Astrocyte of the cerebellum (primary cell): ENCODE measurements at regions not wholly inside any gene's neighbourhood (a gene's known extent, or its start where the extent isn't known, plus 50 kb on each side); places are given as distances from the start of the nearest gene placed in this dataset.

Source experiments
- DNase-seq: peaks from one replicate; pipeline ENCODE4 v3.0.0-alpha.2; 2011; ENCODE audit warnings: low read depth
- H3K4me3 ChIP-seq: 2 replicates; pipeline ENCODE4 v1.5.1; 2011; ENCODE audit warnings: mild to moderate bottlenecking, low read depth, low read length, moderate library complexity
- in situ Hi-C: cut with HindIII; loops from 2 replicates; pipeline ENCODE4 v1.10.0; 2017; ENCODE audit warnings: low sequenced_read_pairs
- TF ChIP-seq, protein P1 (sequence below): IDR thresholded peaks from 2 replicates; pipeline ENCODE4 v1.5.1; 2012; ENCODE audit warnings: low read length, low read depth, moderate library complexity, mild to moderate bottlenecking; ENCODE audit errors: missing control alignments

DNA sequence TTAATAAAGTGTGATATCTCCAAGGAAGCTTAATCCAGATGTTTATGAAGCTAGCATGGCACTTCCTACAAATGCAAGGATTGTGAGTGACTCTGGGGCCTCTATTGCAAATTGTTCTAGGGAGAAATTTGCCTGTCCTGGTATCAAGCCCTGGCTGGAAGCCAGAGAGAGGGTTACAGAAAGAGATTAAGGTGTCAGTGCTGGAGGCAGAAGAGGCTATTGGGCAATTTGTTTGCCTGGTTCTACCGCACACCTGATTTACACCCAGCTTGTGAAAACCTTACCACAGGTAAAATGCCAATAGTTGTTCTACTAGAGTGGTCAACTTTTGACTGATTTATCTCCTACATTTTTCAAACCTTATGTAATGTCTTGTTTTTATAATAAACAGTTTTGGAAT lies 186.7 kb upstream of the FAT1 start:
- TF ChIP-seq, protein P1, sequence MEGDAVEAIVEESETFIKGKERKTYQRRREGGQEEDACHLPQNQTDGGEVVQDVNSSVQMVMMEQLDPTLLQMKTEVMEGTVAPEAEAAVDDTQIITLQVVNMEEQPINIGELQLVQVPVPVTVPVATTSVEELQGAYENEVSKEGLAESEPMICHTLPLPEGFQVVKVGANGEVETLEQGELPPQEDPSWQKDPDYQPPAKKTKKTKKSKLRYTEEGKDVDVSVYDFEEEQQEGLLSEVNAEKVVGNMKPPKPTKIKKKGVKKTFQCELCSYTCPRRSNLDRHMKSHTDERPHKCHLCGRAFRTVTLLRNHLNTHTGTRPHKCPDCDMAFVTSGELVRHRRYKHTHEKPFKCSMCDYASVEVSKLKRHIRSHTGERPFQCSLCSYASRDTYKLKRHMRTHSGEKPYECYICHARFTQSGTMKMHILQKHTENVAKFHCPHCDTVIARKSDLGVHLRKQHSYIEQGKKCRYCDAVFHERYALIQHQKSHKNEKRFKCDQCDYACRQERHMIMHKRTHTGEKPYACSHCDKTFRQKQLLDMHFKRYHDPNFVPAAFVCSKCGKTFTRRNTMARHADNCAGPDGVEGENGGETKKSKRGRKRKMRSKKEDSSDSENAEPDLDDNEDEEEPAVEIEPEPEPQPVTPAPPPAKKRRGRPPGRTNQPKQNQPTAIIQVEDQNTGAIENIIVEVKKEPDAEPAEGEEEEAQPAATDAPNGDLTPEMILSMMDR, result no peak
- in situ Hi-C loops, result no loop called here
- no peak for DNase-seq
- no peak overlapping the region for H3K4me3 ChIP-seq

DNA sequence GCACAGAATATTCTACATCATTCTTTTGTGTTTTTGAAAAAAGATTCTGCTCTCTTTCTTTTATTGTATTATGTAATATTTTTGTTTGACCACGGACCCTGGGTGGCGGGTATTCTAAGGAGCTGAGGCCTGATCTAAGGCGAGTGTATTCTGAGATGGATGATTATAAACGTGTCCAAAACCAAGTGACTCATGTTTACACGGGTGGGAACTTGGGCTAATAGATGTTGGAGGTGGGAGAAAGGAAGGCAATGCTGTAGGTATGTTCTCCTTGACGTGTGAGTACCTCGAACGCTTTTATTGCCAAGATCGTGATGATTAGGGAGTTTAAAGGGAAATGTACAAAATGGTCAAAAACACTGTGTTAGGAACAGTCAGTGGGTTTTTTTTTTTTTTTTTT lies 188.9 kb upstream of the FAT1 start:
- no peak for DNase-seq
- no peak overlapping the region for H3K4me3 ChIP-seq
- in situ Hi-C loops, result no loop called here
- TF ChIP-seq, protein P1, result no peak

- no peak for DNase-seq
- H3K4me3 ChIP-seq, result no peak overlapping the region
- in situ Hi-C loops, result no loop called here
- TF ChIP-seq, protein P1, result no peak
Measured at GRCh38 chr4:186915816-186916215, 192.2 kb upstream of the FAT1 start.

GRCh38 chr4:186917136-186917535 lies 193.5 kb upstream of the FAT1 start:
- in situ Hi-C loops, result no loop called here
- TF ChIP-seq, protein P1, result no peak
- H3K4me3 ChIP-seq, result no peak overlapping the region
- no peak for DNase-seq

- H3K4me3 ChIP-seq, result no peak overlapping the region
- DNase-seq, result no peak
- in situ Hi-C loops, result no loop called here
- TF ChIP-seq, protein P1, result no peak
Measured at GRCh38 chr4:186918466-186918865, 194.8 kb upstream of the FAT1 start.

- no peak for DNase-seq
- TF ChIP-seq, protein P1, result no peak
- in situ Hi-C loops, result no loop called here
- H3K4me3 ChIP-seq, result no peak overlapping the region
Measured at GRCh38 chr4:186919340-186919739, 195.7 kb upstream of the FAT1 start.

DNA sequence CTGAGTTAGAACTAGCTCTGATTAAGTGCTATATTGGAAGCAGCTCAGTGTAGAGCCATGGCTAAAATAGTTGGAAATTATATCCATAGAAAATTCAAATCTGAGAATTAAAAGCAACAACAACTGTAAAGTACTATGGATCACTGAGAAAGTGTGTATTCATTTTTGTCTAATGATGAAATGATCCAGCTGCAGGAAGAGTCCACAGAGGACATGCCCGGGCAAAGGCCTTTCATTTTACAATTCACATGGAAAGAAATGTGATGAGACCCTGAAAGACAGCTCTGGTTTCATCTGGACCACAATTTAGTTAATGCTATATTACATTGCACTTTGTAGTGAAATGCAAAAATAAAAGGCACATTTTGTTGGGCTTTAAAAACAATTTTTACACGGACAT lies 196.8 kb upstream of the FAT1 start:
- H3K4me3 ChIP-seq, result no peak overlapping the region
- TF ChIP-seq, protein P1, result no peak
- DNase-seq, result no peak
- in situ Hi-C loops, result no loop called here
